ENCODE measurements at regions not wholly inside any gene's neighbourhood (a gene's known extent, or its start where the extent isn't known, plus 50 kb on each side); places are given as distances from the start of the nearest gene placed in this dataset.

DNA sequence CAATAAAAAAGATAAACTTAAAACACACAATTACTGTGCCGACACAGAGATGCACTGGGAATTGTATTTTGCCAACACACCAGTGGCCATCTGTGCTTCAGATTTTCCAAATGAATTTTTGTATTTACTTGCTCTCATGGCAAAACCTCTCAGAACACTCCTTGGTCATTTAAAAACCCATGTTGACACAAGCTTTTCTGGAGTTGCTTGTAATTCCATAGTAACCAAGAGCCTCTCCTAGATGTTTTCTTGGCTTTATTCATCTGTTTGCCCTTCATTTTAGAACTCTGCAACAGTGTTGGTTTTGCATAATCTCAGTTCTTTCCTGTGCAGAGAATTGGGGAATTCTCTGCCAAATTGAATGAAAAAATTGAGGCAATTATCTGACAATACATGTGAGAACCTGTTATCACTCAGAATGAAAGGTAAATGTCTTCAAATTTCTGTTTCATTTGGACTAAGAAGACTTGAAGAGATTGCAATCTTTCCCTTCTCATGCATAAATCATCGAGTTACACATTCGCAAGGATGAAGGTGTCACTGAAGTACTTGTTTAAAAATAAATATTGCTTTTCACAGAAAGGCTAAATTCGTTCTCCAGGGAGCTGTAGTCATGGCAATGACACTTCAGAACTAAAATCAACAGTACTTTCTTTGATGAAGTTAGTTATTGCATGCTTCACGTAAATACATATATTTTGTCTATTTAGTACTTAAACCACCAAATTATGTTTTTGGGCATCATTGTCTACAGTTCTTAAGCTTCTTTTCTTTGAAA is 301.8 kb upstream of the CTSO start:
- DNase-seq (ENCODE audit: extremely low read depth, low read depth): no peak

DNA sequence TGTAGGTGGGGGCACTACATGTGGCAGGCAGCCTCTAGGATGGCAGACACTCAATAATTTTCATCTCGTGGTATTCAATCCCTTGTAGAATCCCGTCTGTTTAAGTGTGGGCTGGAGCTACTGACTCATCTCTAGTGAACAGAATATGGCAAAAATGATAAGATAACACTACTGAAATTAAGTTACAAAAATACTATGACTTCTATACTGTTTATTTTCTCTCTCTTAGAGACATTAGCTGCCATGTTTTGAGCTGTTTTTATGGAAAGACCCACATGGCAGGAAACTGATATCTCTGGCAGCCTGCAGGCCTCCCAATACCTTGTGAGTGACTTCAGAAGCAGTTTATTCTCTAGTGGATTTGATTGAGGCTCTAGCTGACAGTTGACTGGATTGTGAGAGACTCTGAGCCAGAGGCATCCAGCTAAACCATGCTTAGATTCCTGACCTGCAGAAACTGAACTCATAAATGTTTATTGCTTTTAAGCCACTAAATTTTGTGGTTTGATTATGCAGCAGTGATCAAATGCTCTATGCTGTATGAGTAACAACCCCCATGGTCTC is 298.8 kb upstream of the CTSO start:
- no peak for DNase-seq (ENCODE audit: extremely low read depth, low read depth)

DNA sequence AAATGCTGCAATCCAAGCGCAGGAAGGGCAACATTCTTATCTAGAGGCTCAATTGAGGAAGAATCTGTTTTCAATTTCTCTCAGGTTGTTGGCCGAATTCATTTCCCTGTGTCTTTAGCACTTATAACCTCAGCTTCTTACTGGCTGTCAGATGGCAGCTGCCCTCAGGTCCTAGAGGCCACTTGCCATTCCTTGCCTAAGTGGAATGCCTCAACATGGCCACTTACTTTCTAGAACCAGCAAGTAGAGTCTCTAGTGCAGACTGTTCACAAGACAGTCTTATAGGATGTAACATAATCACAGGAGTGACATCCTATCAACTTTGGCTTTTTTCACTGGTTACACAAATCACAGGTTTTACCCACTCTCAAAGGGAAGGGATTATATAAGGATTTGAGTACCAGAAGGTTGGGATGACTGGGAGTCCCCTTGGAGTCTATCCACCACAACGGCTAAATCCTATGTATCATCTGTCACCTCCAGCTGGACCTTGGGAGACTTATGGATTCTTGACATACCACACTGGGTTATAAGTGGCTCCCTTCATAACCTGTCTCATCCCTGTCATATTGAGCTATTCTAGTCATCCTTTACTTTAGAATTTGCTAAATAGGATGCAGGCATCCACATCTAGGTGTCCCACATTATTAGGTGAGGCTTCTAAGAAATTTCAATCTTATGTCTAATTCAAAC is 297.9 kb upstream of the CTSO start:
- no peak for DNase-seq (ENCODE audit: extremely low read depth, low read depth)

- DNase-seq (ENCODE audit: extremely low read depth, low read depth): no peak
These were observed 295.3 kb upstream of the CTSO start for GRCh38 chr4:156248917-156249316.

DNA sequence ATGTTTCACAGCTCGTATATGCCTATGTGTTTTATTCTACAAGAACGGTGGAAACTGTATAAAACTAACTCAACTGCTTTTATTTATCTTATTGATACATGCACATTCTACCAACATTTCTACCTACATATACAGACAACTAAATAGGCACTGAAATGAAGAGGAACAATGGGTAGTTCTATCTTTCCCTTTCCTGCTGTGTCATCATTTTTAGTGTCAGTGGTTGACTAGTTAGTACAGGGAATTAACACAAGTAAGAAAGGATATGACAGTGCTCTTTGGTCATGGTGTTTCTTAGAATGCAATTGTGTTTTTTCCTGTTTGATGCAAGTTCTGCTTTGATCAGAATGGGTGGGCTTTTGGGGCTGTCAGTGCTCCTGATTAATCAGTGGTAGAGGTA is 293.8 kb upstream of the CTSO start:
- DNase-seq (ENCODE audit: extremely low read depth, low read depth): no peak

DNA sequence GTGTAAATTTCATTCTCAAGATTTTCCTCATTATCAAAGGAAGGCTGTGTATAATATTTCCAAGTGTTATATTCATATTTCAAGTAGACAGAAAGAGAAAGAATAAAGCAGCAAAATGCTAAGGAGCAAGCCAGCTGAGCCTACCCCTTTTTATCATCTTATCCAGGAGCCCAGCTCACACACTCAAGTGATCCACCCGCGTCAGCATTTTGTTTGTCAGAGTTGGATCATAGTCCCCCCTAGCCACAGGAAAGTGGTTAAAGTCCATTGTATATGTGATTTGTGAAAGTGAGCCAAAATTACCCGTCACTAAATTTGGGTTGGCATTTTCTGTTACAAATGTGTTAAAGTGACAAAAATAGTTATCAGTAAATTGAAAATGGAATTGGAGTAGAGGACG is 289.3 kb upstream of the CTSO start:
- no peak for DNase-seq (ENCODE audit: extremely low read depth, low read depth)

DNA sequence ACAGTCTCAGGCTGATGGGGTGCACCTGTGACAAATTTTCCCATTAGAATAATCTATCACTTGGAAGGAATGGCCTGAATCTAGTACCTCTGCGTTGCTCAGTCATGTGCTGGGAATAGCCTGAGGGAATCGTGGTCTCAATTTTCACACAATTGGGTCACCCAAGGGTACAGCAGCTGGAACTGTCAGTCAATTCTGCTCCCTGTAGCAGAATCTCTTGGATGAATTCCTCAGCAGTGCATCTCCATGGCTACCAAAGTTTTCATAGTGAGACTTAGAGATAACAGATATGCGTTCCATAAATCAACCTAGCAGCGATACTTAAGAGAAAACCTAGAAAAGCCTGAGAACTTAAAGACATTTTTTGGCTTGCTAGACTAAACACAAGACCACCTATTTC is 288.7 kb upstream of the CTSO start:
- DNase-seq (ENCODE audit: extremely low read depth, low read depth): no peak

DNA sequence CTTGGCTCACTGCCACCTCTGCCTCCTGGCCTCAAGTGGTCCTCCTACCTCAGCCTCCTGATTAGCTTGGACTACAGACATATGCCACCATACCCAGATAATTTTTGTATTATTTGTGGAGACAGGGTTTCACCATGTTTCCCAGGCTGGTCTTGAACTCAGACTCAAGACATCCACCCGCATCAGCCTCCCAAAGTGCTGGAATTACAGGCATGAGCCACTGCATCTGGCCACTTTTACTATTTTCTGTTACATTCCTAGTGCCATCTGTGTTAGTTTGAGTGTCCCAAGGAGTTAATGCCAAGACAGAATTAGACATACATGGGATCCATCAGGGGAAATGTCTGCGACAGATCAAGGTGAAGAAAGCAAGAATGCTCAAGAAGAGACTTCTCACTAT is 288.2 kb upstream of the CTSO start:
- no peak for DNase-seq (ENCODE audit: extremely low read depth, low read depth)

DNA sequence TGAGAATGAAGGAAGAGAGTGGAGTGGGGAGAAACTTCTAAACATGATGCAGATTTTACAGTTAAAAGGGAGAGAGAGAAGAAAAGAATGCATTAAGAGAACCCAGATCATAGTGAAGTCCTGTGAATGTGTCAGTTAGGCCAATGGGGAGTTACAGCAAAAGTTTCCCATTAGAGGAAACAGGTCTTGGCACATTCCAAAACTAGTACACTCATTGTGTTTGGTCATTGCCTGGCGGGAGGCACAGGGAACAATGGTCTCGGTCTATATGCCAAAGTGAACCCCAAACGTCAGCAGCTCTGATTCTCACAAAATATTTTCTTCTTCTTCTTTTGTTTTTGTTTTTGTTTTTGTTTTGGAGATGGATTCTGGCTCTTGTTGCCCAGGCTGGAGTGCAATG is 284.5 kb upstream of the CTSO start:
- DNase-seq (ENCODE audit: extremely low read depth, low read depth): no peak

DNA sequence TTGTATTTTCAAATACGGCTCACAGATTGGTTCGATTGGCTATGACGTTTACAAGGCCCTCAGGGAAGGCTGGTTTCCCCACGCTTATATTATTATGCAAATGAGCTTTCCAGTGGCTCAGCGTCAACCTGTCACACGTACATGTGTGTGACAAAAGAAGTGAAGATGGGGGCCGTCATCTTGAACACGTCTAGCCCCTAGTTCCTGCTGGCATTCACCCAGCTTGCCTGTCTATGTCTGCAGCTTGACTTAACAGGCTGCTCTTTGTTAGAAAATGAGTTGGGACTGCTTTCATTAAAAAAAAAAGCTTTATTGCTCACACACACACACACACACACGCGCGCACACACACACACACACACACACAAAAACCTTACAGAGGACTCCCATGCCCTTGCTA is 283.6 kb upstream of the CTSO start:
- no peak for DNase-seq (ENCODE audit: extremely low read depth, low read depth)

- no peak for DNase-seq (ENCODE audit: extremely low read depth, low read depth)
These were observed 276.5 kb upstream of the CTSO start for GRCh38 chr4:156230176-156230575.

DNA sequence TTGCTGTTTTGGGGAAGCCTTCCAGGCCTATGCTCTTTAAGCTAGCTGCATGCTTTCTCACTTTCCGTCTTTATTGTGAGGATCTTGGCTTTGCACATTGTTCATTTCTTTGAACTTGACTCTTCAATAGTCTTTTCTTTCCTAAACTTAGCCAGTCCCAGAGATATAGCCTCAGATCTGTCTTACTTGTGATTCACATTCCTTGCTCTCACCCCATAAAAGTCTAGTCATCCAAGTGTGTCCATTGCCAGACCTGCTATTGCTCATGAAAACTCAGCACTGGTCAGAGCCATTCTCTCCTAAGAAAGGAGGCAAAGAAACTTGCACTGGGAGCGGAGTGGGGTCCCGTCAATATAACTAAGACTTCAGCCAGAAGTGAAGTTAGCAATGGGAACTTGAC is 275.0 kb upstream of the CTSO start:
- no peak for DNase-seq (ENCODE audit: extremely low read depth, low read depth)

GRCh38 chr4:156227321-156227720 is 273.7 kb upstream of the CTSO start:
- DNase-seq (ENCODE audit: extremely low read depth, low read depth): no peak

- no peak for DNase-seq (ENCODE audit: extremely low read depth, low read depth)
These were observed 270.3 kb upstream of the CTSO start for GRCh38 chr4:156223985-156224384.

GRCh38 chr4:156217236-156217635 is 263.6 kb upstream of the CTSO start:
- no peak for DNase-seq (ENCODE audit: extremely low read depth, low read depth)

GRCh38 chr4:156201050-156201449 is 247.4 kb upstream of the CTSO start:
- no peak for DNase-seq (ENCODE audit: extremely low read depth, low read depth)

DNA sequence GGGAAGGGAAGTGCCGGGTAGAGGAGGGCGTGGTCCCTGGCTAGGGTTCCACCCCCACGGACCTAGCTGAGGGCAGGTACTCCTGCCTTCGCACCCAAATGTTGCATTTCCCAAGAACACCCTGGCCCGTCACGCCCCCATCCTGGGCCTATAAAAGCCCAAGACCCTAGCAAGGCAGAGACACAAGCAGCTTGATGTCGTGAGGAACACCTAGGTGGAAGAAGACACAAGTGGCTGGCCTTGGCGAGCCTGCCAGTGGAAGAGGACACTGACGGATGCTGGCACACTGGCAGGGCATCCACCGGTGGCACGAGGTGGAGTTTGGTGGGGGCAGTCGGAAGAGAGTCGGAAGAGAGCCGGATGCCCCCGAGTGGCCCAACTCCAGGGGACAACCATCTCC is 244.8 kb upstream of the CTSO start:
- DNase-seq (ENCODE audit: extremely low read depth, low read depth): no peak

DNA sequence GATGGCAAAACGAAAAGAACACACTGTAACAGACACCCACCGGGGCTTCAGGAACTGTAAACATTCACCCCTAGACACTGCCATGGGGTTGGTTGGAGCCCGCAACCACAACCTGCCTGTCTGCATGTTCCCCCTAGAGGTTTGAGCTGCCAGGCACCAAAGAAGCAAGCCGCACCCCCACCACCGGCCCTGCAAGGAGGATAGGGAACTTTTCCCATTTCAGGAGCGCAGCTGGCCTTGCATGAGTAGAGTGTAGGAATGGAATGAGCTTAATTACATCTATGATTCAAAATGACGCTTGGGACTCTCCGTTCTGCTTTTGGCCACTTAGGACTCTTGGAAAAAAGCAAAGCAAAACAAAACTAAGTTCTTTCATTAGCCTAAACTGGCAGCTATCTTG is 243.6 kb upstream of the CTSO start:
- DNase-seq (ENCODE audit: extremely low read depth, low read depth): no peak

DNA sequence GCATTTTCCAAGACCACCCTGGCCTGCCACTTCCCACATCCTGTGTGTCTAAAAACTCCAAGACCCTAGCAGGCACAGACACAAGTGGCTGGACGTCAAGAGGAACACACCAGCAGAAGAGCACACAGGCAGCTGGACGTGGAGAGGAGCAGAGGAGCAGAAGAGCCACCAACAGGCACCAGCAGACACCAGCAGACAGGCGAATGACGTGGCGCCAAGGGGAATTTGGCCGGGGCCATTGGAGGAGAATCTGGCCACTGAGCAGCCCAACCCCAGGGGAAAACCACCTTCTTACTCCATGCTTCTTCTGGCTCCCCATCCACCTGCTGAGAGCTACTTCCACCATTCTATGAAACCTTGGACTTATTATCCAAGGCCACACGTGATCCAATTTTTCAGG is 243.1 kb upstream of the CTSO start:
- no peak for DNase-seq (ENCODE audit: extremely low read depth, low read depth)

GRCh38 chr4:156195914-156196313 is 242.2 kb upstream of the CTSO start:
- no peak for DNase-seq (ENCODE audit: extremely low read depth, low read depth)

DNA sequence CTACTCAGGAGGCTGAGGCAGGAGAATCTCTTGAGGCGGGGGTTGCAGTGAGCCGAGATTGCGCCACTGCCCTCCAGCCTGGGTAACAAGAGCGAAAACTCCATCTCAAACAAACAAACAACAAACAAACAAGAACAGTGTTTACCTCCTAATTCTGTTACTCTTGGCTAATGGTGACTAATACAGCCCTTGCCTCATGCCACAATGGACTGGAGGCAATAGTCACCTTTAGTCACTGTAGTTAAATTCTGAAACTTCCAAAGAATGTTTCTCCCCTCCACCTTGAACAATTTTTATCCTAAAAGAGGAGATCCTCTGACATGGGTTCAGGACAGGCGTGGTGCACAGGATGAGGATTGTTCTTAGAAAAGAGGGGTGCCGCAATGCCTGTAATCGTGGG is 241.2 kb upstream of the CTSO start:
- DNase-seq (ENCODE audit: extremely low read depth, low read depth): no peak

GRCh38 chr4:156193800-156194199 is 240.1 kb upstream of the CTSO start:
- no peak for DNase-seq (ENCODE audit: extremely low read depth, low read depth)
